ENCODE measurements at regions not wholly inside any gene's neighbourhood (a gene's known extent, or its start where the extent isn't known, plus 50 kb on each side); places are given as distances from the start of the nearest gene placed in this dataset.

DNA sequence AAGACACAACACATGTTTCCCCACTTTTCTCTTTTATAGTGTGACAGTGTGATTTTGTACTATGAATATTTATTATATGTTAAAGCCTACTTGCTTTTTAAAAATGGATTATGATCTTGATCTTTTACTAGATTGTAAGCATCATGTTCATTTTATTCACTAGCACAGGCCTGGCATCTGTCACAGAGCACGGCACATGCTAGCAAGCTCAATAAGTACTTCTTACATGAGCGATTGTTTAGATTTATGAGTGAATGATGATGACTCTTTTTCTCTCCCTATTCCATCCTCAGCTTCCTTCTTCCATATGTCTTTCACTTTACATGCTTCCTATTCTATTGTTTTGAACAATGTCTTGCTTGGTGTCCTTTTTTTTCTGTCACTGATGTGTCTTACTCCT, 1454.1 kb downstream of the MRPL39 start:
- TF ChIP-seq, protein P1, sequence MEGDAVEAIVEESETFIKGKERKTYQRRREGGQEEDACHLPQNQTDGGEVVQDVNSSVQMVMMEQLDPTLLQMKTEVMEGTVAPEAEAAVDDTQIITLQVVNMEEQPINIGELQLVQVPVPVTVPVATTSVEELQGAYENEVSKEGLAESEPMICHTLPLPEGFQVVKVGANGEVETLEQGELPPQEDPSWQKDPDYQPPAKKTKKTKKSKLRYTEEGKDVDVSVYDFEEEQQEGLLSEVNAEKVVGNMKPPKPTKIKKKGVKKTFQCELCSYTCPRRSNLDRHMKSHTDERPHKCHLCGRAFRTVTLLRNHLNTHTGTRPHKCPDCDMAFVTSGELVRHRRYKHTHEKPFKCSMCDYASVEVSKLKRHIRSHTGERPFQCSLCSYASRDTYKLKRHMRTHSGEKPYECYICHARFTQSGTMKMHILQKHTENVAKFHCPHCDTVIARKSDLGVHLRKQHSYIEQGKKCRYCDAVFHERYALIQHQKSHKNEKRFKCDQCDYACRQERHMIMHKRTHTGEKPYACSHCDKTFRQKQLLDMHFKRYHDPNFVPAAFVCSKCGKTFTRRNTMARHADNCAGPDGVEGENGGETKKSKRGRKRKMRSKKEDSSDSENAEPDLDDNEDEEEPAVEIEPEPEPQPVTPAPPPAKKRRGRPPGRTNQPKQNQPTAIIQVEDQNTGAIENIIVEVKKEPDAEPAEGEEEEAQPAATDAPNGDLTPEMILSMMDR (conservative IDR thresholded peaks at IDR 0.05; ENCODE audit: low read depth in 2 of 2), result no peak
- TF ChIP-seq JUNB (IDR thresholded peaks at IDR 0.05; ENCODE audit: unreplicated experiment) (no peak), EZH2 (IDR thresholded peaks at IDR 0.05; ENCODE audit: low read depth, unreplicated experiment) (no peak), POLR2AphosphoS5 (IDR thresholded peaks at IDR 0.05; ENCODE audit: low read depth) (no peak), EZH2phosphoT487 (IDR thresholded peaks at IDR 0.05; ENCODE audit: unreplicated experiment) (no peak), ZNF331 (CRISPR knock-in tag; IDR thresholded peaks at IDR 0.05; ENCODE audit: low read depth) (no peak), CREB1 (CRISPR knock-in tag; IDR thresholded peaks at IDR 0.05; ENCODE audit: low read depth) (no peak), STAT1 (IDR thresholded peaks at IDR 0.05; ENCODE audit: unreplicated experiment) (no peak), NANOG (IDR thresholded peaks at IDR 0.05; ENCODE audit: borderline replicate concordance) (no peak), ZNF114 (CRISPR knock-in tag; IDR thresholded peaks at IDR 0.05) (no peak)
- TF ChIP-seq, protein P2, sequence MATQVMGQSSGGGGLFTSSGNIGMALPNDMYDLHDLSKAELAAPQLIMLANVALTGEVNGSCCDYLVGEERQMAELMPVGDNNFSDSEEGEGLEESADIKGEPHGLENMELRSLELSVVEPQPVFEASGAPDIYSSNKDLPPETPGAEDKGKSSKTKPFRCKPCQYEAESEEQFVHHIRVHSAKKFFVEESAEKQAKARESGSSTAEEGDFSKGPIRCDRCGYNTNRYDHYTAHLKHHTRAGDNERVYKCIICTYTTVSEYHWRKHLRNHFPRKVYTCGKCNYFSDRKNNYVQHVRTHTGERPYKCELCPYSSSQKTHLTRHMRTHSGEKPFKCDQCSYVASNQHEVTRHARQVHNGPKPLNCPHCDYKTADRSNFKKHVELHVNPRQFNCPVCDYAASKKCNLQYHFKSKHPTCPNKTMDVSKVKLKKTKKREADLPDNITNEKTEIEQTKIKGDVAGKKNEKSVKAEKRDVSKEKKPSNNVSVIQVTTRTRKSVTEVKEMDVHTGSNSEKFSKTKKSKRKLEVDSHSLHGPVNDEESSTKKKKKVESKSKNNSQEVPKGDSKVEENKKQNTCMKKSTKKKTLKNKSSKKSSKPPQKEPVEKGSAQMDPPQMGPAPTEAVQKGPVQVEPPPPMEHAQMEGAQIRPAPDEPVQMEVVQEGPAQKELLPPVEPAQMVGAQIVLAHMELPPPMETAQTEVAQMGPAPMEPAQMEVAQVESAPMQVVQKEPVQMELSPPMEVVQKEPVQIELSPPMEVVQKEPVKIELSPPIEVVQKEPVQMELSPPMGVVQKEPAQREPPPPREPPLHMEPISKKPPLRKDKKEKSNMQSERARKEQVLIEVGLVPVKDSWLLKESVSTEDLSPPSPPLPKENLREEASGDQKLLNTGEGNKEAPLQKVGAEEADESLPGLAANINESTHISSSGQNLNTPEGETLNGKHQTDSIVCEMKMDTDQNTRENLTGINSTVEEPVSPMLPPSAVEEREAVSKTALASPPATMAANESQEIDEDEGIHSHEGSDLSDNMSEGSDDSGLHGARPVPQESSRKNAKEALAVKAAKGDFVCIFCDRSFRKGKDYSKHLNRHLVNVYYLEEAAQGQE (IDR thresholded peaks at IDR 0.05; ENCODE audit: unreplicated experiment), result no peak
- TF ChIP-seq, protein P3, sequence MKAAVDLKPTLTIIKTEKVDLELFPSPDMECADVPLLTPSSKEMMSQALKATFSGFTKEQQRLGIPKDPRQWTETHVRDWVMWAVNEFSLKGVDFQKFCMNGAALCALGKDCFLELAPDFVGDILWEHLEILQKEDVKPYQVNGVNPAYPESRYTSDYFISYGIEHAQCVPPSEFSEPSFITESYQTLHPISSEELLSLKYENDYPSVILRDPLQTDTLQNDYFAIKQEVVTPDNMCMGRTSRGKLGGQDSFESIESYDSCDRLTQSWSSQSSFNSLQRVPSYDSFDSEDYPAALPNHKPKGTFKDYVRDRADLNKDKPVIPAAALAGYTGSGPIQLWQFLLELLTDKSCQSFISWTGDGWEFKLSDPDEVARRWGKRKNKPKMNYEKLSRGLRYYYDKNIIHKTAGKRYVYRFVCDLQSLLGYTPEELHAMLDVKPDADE (IDR thresholded peaks at IDR 0.05), result no peak

All from GM23338 (cell line).